T-helper 2 cell treated with Interferon-gamma antibody and Interleukin-4, amounts not matched to agents 5 μg/mL and 100 μg/mL, for 36 hours (primary cell): ENCODE measurements at regions not wholly inside any gene's neighbourhood (a gene's known extent, or its start where the extent isn't known, plus 50 kb on each side); places are given as distances from the start of the nearest gene placed in this dataset.
A peak's percentile ranks its signal among the peaks of the same experiment; 100 is the strongest.

Source experiments
- DNase-seq: peaks from one replicate; pipeline ENCODE4 v3.0.0; 2021; ENCODE audit warnings: low spot score
- H3K27ac Mint-ChIP-seq: one replicate; pipeline ENCODE4 v1.8.0; 2021; ENCODE audit warnings: mild to moderate bottlenecking, mixed read lengths
- H3K27me3 Mint-ChIP-seq: one replicate; pipeline ENCODE4 v1.8.0; 2021; ENCODE audit warnings: low read depth, mixed read lengths
- H3K36me3 Mint-ChIP-seq: one replicate; pipeline ENCODE4 v1.8.0; 2021; ENCODE audit warnings: low read depth, mixed read lengths
- H3K4me1 Mint-ChIP-seq: one replicate; pipeline ENCODE4 v1.8.0; 2021; ENCODE audit warnings: low read depth, mixed read lengths
- H3K4me3 Mint-ChIP-seq: one replicate; pipeline ENCODE4 v1.8.0; 2022; ENCODE audit warnings: mild to moderate bottlenecking, moderate library complexity, mixed read lengths
- H3K9me3 Mint-ChIP-seq: one replicate; pipeline ENCODE4 v1.8.0; 2021; ENCODE audit warnings: mixed read lengths

DNA sequence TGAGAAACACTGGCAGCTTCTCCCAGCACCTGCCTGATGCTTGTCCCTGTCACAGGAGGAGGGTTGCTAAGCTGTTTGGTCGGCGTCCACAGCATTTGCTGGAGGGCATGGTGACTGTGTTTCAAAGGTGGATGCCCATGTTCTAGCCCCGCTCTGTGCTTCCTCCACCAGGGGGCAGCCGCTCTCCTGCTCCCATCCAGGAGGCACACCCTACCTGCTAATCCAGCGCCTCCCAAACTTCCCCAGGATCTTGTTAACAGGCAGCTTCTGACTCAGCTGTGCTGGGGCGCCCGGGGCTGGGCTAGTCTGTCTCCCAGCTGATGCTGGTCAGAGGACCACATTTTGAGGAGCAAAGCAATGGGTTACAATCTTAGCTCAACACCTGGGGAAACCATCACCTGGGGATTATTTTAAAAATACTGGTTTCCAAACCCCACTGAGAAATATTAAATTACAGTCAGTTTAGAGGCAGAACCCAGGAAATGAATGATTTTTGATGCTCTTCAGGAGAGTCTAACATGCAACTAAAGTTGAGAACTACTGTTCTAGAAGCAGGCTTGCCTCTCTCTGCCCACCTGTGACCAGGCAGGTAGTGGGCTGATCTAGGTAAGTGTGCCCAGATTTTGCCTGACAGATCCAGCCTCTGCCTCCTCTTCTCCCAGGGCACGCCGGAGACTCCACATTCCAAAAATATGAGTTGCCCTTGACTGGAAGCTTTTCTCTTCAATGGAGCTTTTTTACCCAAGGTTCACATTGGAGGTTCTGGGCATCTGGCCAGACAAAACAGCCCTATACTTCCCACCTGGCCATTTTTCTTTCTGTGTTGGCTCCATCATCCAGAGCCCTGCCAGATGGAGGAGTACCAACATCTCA lies 92.7 kb upstream of the GPR26 start:
- Mint-ChIP-seq H3K4me3 (no peak overlapping the region), H3K27ac (no peak overlapping the region), H3K27me3 (peaks cover 2% of the 10 kb centered on the region), H3K4me1 (no peaks in the 10 kb centered on the region), H3K9me3 (no peaks in the 10 kb centered on the region), H3K36me3 (no peaks in the 10 kb centered on the region)
- DNase-seq, result peak; percentile 6

- no peak for DNase-seq
- no peaks in the 10 kb centered on the region for H3K4me1 Mint-ChIP-seq
- peaks cover 2% of the 10 kb centered on the region for H3K27me3 Mint-ChIP-seq
- H3K4me3 Mint-ChIP-seq, result no peak overlapping the region
- no peaks in the 10 kb centered on the region for H3K36me3 Mint-ChIP-seq
- H3K27ac Mint-ChIP-seq, result no peak overlapping the region
- H3K9me3 Mint-ChIP-seq, result no peaks in the 10 kb centered on the region
These were observed 92.0 kb upstream of the GPR26 start for GRCh38 chr10:123574109-123574698.

- no peaks in the 10 kb centered on the region for H3K4me1 Mint-ChIP-seq
- H3K4me3 Mint-ChIP-seq, result no peak overlapping the region
- H3K27me3 Mint-ChIP-seq, result peaks cover 2% of the 10 kb centered on the region
- H3K9me3 Mint-ChIP-seq, result no peaks in the 10 kb centered on the region
- H3K27ac Mint-ChIP-seq, result no peak overlapping the region
- DNase-seq, result no peak
- H3K36me3 Mint-ChIP-seq, result no peaks in the 10 kb centered on the region
These were observed 91.0 kb upstream of the GPR26 start for GRCh38 chr10:123575105-123575504.

DNA sequence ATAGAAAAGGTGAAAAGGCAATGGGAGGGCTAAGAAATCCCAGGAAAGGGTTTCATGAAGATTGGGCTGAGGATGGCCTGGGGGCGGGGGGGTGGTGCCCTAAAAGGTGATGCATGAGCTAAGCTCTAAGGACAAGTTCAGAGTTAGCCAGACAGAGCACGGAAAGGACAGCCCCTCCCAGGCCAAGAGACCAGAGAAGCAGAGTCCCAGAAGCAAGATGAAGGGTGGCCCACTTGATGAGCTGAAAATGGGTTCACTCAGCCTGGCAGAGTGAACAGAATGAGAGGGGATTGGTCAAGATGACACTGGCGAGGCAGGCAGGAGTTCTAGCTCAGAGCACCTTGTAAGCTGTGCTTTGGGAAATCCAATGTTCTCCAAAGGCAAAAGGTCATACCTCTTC lies 89.4 kb upstream of the GPR26 start:
- Mint-ChIP-seq H3K27me3 (peaks cover 2% of the 10 kb centered on the region), H3K4me3 (no peak overlapping the region), H3K4me1 (no peaks in the 10 kb centered on the region), H3K36me3 (no peaks in the 10 kb centered on the region), H3K27ac (no peak overlapping the region), H3K9me3 (no peaks in the 10 kb centered on the region)
- DNase-seq, result no peak

DNA sequence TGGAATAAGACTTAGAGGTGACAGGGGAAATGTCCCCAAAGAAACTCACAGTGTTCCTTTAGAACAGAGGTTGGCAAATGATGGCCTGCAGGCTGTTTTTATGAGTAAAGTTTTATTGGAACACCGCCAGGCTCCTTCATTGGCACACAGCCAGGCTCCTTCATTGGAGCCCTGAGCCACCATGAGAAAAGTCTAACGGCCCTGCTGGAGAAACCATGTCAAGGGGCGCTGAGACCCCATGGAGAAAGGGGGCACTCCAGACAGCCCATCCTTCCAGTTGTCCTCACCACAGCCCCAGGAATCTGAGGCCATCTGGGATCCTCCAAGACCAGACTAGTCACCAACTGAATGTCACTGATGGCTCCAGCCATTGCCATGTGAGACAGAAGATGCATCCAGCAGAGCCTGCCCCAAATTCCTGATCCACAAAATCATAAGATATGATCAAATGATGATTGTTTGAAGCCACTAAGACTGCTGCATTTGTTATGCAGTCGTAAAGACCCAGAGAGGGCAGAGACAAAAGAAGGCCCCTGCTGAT lies 88.2 kb upstream of the GPR26 start:
- Mint-ChIP-seq H3K9me3 (no peaks in the 10 kb centered on the region), H3K27me3 (peaks cover 4% of the 10 kb centered on the region), H3K4me3 (no peak overlapping the region), H3K4me1 (no peaks in the 10 kb centered on the region), H3K36me3 (no peaks in the 10 kb centered on the region), H3K27ac (no peak overlapping the region)
- DNase-seq, result no peak

- H3K4me1 Mint-ChIP-seq, result no peaks in the 10 kb centered on the region
- H3K36me3 Mint-ChIP-seq, result no peaks in the 10 kb centered on the region
- H3K4me3 Mint-ChIP-seq, result no peak overlapping the region
- peaks cover 4% of the 10 kb centered on the region for H3K27me3 Mint-ChIP-seq
- H3K9me3 Mint-ChIP-seq, result no peaks in the 10 kb centered on the region
- DNase-seq, result no peak
- no peak overlapping the region for H3K27ac Mint-ChIP-seq
These were observed 87.4 kb upstream of the GPR26 start for GRCh38 chr10:123578721-123579120.

GRCh38 chr10:123579675-123580074 lies 86.5 kb upstream of the GPR26 start:
- no peaks in the 10 kb centered on the region for H3K9me3 Mint-ChIP-seq
- H3K27me3 Mint-ChIP-seq, result peaks cover 5% of the 10 kb centered on the region
- H3K4me1 Mint-ChIP-seq, result no peaks in the 10 kb centered on the region
- DNase-seq, result no peak
- H3K36me3 Mint-ChIP-seq, result no peaks in the 10 kb centered on the region
- no peak overlapping the region for H3K4me3 Mint-ChIP-seq
- H3K27ac Mint-ChIP-seq, result no peak overlapping the region

DNA sequence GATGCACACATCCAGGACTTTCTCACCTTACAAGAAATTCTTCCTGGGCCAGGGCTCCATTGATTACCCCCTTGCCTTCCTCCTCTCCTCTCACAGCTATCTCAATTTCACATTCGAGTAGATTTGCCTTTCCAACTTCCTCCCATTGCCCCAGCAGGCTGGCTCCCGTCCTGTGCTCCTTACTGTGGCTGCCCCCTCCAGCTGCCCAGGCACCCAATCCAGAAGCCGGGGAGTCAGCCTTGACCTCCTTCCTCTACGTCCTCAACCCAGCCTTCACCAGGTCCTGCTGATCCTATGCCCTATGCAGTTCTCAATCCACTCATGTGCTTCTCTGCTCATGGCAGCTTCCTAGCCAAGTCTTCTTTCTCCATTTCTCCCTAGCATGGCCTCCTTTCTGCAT lies 85.7 kb upstream of the GPR26 start:
- no peak overlapping the region for H3K4me3 Mint-ChIP-seq
- DNase-seq, result no peak
- H3K36me3 Mint-ChIP-seq, result no peaks in the 10 kb centered on the region
- H3K4me1 Mint-ChIP-seq, result no peaks in the 10 kb centered on the region
- H3K27me3 Mint-ChIP-seq, result peaks cover 7% of the 10 kb centered on the region
- no peak overlapping the region for H3K27ac Mint-ChIP-seq
- no peaks in the 10 kb centered on the region for H3K9me3 Mint-ChIP-seq

DNA sequence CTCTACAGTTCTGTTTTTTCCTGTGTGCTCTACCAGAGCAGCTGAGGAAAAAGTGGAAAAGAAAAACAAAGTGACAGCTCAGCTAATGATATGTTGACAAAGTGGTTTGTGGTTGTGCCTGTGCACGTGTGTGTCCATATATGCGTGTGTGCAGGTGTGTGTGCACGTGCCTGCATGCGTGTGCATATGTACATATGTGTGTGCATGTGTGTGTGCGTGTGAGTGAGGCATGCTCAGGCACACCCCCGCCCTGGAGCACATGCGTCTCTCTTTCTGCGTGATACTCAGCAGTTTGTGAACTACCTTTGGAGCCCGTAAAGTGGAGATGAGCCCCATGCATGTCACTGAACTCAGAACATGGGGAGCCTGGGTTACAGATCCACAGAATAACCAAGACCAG lies 84.5 kb upstream of the GPR26 start:
- no peak for DNase-seq
- Mint-ChIP-seq H3K4me1 (no peaks in the 10 kb centered on the region), H3K27me3 (peaks cover 7% of the 10 kb centered on the region), H3K9me3 (no peaks in the 10 kb centered on the region), H3K4me3 (no peak overlapping the region), H3K36me3 (no peaks in the 10 kb centered on the region), H3K27ac (no peak overlapping the region)

DNA sequence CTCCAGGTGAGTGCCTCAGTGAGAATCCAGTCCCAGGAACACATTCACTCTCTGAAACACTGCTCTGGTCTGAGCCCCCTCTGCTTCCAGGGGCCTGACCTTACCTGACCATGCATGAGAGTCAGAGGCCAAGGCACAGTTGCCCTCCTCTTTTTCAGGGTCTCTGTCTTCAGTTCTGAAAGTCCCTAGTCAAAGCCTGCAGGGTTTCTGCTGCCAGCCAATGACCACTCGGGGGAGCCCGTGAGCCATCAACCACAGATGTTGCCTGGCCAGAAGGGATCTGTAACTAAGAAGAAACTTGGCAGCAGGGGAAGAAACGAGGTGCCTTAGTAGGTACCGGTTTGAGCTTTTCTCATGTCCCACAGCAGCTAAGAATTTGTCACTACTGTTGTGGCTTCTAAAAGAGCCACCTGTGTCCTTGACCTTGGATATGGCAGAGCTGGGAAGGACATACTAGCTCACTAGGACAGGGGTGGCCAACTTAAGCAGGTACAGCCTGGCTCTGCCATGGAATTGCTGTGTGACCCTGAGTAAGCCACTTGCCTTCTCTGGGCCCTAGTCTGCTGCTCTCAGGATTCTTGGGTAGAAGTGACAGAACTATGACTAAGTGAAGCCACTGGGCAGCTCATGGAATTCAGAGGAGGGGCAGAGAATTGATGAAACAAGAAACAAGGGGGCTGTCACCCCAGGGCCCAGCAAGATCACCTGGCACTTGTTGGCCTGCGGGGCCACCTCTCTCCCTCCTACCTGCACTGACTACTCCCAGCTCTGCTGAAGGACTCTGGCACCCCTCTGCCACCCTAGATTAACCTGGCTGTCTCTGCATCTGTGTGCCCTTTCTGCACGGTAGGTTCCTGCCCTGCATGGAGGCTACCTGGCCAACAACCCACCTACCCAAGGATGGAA lies 83.8 kb upstream of the GPR26 start:
- H3K27ac Mint-ChIP-seq, result no peak overlapping the region
- peaks cover 7% of the 10 kb centered on the region for H3K27me3 Mint-ChIP-seq
- H3K4me3 Mint-ChIP-seq, result no peak overlapping the region
- H3K4me1 Mint-ChIP-seq, result no peaks in the 10 kb centered on the region
- no peaks in the 10 kb centered on the region for H3K36me3 Mint-ChIP-seq
- peak; percentile 24 for DNase-seq
- no peaks in the 10 kb centered on the region for H3K9me3 Mint-ChIP-seq

DNA sequence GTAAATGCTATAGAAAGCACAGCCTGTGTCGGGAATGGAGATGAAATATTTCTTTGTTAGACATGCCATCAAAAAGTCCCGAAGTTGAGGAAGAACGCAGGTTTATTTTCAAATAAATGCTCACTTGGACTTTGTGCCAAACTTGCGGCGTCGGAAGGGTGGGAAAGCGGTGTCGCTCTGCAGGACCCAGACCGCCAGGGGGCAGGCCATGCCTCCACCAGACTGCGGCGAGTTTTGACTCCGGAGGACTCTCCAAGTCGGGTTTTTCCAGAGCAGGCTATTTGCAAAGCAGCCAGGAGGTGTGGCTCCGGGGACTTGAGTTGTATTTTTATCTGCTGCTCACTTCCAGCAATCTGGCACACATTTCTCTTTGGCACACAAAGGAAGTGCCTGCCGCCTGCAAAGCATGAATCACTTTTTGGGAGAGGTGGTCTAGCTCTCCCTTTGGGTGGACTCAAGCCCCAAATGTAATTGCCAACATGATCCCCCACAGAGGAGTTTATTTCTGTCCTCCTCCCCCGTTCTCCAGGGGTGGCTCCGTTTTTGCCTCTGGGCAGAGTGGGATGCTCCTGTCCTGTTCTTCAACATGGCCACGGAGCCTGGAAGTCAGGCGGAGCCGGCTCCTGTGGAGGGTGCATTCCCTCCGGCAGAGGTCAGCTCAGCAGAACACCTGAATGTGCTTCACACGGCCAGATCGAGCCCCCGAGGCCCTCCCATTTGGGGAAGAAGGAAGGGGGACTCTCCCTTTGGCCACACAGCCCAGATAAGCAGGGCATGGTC lies 82.3 kb upstream of the GPR26 start:
- Mint-ChIP-seq H3K36me3 (no peaks in the 10 kb centered on the region), H3K27ac (no peak overlapping the region), H3K4me3 (no peak overlapping the region), H3K4me1 (no peaks in the 10 kb centered on the region), H3K27me3 (peaks cover 7% of the 10 kb centered on the region), H3K9me3 (no peaks in the 10 kb centered on the region)
- no peak for DNase-seq

- no peak for DNase-seq
- no peaks in the 10 kb centered on the region for H3K4me1 Mint-ChIP-seq
- H3K27me3 Mint-ChIP-seq, result peaks cover 7% of the 10 kb centered on the region
- no peaks in the 10 kb centered on the region for H3K36me3 Mint-ChIP-seq
- no peak overlapping the region for H3K27ac Mint-ChIP-seq
- no peaks in the 10 kb centered on the region for H3K9me3 Mint-ChIP-seq
- H3K4me3 Mint-ChIP-seq, result no peak overlapping the region
These were observed 81.8 kb upstream of the GPR26 start for GRCh38 chr10:123584419-123584775.
